Neural cell (in vitro differentiated cells): ENCODE measurements at regions not wholly inside any gene's neighbourhood (a gene's known extent, or its start where the extent isn't known, plus 50 kb on each side); places are given as distances from the start of the nearest gene placed in this dataset.

Source experiments
- EP300 ChIP-seq: fragments of 450-650 bp; conservative IDR thresholded peaks from 2 replicates; pipeline ENCODE4 v1.6.1; 2014; ENCODE audit warnings: antibody characterized with exemption, mild to moderate bottlenecking, moderate library complexity; ENCODE audit not compliant: poor library complexity, severe bottlenecking
- EZH2 ChIP-seq: fragments of 200-600, 300-800 bp; shearing (Covaris generic), sonication (generic); IDR thresholded peaks from 2 replicates; pipeline ENCODE4 v1.6.1; 2014; ENCODE audit warnings: antibody characterized with exemption, low read length, borderline replicate concordance, mild to moderate bottlenecking; ENCODE audit not compliant: insufficient read depth, poor library complexity, severe bottlenecking
- POLR2AphosphoS5 ChIP-seq: IDR thresholded peaks from 2 replicates; pipeline ENCODE4 v1.6.1; 2012
- RAD21 ChIP-seq: fragments of 450-650 bp; conservative IDR thresholded peaks from 2 replicates; pipeline ENCODE4 v1.6.1; 2014; ENCODE audit warnings: antibody characterized with exemption, mild to moderate bottlenecking, moderate library complexity
- TAF1 ChIP-seq: IDR thresholded peaks from 2 replicates; pipeline ENCODE4 v1.6.1; 2012; ENCODE audit warnings: low read depth
- TF ChIP-seq, protein P1 (sequence below): fragments of 450-650 bp; IDR thresholded peaks from 2 replicates; pipeline ENCODE4 v1.5.1; 2014; ENCODE audit warnings: antibody characterized with exemption, mild to moderate bottlenecking, moderate library complexity; ENCODE audit not compliant: poor library complexity, severe bottlenecking

DNA sequence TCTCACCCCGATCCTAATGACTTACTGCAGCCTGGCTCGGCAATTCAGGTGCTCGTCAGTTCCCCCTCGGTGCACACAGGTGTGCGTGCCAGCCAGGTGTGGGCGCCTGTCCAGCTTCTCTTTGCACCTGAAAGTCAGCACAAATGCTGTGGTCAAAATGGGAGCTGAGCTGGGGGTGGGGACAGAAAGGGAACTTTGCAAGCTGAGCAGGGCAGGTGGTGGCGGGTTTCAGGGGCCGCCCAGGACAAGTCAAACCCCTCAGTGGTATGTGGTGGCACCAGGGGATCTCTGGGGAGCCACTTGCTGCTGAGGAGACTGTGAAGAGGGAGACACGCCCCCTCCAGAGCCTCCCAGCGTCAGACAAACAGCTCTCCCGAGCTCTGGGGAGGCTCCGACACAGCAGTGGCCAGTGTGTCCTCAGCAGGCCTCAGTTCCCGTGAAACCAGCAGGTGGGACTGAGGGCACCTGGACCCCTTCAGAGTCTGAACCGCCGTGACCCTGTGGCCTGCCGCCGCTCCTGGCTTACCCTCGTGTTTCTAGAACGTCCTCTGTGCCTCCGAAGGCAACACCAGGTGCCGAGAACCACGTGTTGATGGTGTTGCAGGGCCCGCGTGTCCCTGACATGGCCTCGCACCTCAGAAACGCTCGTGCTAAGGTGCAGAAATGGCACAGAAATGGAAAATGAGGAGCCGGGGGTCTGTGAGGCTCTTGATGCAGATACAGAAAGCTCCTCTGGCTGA, 233.5 kb upstream of the TNRC6C start:
- TF ChIP-seq, protein P1, sequence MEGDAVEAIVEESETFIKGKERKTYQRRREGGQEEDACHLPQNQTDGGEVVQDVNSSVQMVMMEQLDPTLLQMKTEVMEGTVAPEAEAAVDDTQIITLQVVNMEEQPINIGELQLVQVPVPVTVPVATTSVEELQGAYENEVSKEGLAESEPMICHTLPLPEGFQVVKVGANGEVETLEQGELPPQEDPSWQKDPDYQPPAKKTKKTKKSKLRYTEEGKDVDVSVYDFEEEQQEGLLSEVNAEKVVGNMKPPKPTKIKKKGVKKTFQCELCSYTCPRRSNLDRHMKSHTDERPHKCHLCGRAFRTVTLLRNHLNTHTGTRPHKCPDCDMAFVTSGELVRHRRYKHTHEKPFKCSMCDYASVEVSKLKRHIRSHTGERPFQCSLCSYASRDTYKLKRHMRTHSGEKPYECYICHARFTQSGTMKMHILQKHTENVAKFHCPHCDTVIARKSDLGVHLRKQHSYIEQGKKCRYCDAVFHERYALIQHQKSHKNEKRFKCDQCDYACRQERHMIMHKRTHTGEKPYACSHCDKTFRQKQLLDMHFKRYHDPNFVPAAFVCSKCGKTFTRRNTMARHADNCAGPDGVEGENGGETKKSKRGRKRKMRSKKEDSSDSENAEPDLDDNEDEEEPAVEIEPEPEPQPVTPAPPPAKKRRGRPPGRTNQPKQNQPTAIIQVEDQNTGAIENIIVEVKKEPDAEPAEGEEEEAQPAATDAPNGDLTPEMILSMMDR, result no peak
- no peak for TF ChIP-seq POLR2AphosphoS5
- TF ChIP-seq TAF1, result no peak
- TF ChIP-seq EP300, result no peak
- TF ChIP-seq RAD21, result no peak
- no peak for TF ChIP-seq EZH2
